GM06990 (cell line): ENCODE measurements at regions not wholly inside any gene's neighbourhood (a gene's known extent, or its start where the extent isn't known, plus 50 kb on each side); places are given as distances from the start of the nearest gene placed in this dataset.

Experiments used
- DNase-seq: peaks from one replicate; pipeline ENCODE4 v3.0.0-alpha.2; 2011; ENCODE audit not compliant: insufficient read length; ENCODE audit errors: extremely low read depth
- H3K27me3 ChIP-seq: replicated peaks from 2 replicates; pipeline ENCODE4 v1.6.0; 2011; ENCODE audit warnings: low read length; ENCODE audit not compliant: control insufficient read depth, insufficient read depth
- H3K36me3 ChIP-seq: 2 replicates; pipeline ENCODE4 v1.5.1; 2011; ENCODE audit warnings: low read length; ENCODE audit not compliant: control insufficient read depth, insufficient read depth
- H3K4me3 ChIP-seq: replicated peaks from 2 replicates; pipeline ENCODE4 v1.5.1; 2011; ENCODE audit warnings: low read depth, mild to moderate bottlenecking, control low read depth, low read length
- TF ChIP-seq, protein P1 (sequence below): IDR thresholded peaks from 2 replicates; pipeline ENCODE4 v1.5.1; 2011; ENCODE audit warnings: low read length, control low read depth, mild to moderate bottlenecking, inconsistent platforms; ENCODE audit not compliant: insufficient read depth, poor library complexity, severe bottlenecking

DNA sequence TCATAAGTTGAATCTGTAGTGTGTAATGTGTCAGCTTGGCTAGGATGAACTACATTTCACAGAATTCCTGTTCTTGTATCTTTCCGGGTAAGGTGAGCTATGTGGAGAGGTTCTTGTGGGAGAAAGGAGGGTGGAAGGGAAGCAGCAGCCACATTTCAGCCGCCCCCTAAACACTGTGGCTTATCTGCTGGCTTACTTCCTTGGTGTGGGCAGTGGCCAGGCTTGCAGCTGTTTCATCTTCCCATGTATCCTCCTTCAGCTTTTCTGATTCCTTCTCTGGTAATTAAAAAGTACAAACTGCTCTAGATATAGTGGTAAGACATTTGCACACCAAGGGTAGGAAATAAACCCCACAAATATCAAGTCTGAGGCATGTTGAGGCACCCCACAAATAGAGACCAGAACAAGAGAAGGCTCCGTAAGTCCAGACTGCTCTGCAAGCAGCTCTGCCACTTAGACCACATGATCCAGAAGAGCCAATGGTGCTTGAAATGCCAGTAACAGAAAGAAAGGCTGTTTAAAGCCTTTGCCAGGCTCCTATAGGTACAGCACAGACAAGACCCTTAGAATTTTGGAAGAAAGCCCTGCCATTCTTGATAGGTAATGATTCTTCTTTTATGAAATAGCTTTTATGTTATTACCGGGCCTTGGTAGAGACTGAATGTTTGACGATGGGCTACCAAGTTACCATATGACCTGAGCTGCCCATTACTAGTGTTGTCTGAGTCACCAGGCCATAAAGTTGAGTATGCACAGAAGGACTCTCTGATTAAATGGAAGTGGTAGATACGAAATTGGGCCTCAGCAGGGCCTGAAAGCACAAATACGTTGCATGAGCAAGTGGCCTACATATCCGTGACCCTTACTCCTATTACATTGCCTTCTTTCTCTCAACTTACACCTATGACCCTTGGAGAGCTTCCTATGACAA lies 215.0 kb upstream of the SGK1 start:
- H3K4me3 ChIP-seq: no peak overlapping the region
- TF ChIP-seq, protein P1, sequence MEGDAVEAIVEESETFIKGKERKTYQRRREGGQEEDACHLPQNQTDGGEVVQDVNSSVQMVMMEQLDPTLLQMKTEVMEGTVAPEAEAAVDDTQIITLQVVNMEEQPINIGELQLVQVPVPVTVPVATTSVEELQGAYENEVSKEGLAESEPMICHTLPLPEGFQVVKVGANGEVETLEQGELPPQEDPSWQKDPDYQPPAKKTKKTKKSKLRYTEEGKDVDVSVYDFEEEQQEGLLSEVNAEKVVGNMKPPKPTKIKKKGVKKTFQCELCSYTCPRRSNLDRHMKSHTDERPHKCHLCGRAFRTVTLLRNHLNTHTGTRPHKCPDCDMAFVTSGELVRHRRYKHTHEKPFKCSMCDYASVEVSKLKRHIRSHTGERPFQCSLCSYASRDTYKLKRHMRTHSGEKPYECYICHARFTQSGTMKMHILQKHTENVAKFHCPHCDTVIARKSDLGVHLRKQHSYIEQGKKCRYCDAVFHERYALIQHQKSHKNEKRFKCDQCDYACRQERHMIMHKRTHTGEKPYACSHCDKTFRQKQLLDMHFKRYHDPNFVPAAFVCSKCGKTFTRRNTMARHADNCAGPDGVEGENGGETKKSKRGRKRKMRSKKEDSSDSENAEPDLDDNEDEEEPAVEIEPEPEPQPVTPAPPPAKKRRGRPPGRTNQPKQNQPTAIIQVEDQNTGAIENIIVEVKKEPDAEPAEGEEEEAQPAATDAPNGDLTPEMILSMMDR: no peak
- no peak for DNase-seq
- H3K36me3 ChIP-seq: no peaks in the 10 kb centered on the region
- no peaks in the 10 kb centered on the region; the same call in 1 of the 2 replicates for H3K27me3 ChIP-seq

DNA sequence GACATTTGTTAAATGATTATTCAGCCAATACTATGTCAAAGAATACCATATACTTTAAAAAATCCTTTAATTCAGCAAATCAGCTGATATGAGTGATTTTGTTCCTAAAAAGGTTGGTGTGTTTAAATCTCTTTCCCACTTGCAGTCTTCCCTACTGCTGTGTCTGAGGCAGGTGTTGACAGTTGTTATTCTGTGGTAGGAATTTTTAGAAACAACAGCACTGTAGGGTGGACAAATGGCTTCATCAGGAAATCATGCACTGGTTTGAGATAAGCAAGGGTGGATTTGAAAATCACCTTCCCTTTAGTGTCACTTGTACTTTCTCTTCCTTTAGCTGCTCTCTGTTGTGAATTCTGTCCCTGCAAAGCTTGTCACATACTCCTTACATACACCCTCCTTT lies 213.7 kb upstream of the SGK1 start:
- no peaks in the 10 kb centered on the region; the same call in 1 of the 2 replicates for H3K27me3 ChIP-seq
- H3K4me3 ChIP-seq: no peak overlapping the region
- TF ChIP-seq, protein P1: no peak
- H3K36me3 ChIP-seq: no peaks in the 10 kb centered on the region
- no peak for DNase-seq

DNA sequence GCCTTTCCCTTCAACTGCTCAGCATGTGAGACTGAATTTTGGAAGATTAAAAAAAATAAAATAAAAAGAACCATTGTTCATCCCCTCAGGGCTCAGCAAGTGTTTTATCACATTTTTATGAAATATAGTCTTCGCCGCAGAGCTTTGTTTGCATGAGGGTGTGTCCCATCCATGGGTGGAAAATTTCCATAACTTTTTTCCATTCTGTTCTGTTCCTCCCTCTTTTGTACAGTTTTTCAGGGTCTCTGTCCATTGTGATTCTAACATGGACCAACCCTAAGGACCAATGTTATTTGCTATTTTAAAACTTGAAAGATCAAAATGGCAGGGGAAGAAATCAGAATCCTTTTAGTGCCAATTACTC lies 213.3 kb upstream of the SGK1 start:
- TF ChIP-seq, protein P1: no peak
- H3K36me3 ChIP-seq: no peaks in the 10 kb centered on the region
- H3K27me3 ChIP-seq: no peaks in the 10 kb centered on the region; the same call in 1 of the 2 replicates
- H3K4me3 ChIP-seq: no peak overlapping the region
- DNase-seq: no peak

DNA sequence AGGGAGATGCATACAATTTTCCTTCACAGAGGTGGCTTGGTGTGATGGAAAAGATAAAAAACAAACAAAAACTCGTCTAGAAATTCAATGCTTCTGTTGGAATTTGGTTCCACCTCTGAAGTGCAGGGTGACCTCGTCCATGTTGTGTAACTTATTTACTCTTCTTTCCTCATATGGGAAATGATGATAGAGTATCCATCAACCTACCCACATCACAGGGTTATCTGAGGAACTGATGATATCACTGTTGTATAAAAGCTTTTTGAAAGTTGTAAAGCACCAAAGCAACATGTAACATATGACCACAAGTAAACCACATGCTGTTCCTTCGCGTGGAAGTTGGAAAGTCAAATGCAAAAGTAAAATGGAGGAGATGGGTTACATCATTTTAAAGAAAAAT lies 212.0 kb upstream of the SGK1 start:
- DNase-seq: no peak
- TF ChIP-seq, protein P1: no peak
- H3K36me3 ChIP-seq: no peaks in the 10 kb centered on the region
- H3K27me3 ChIP-seq: no peaks in the 10 kb centered on the region; the same call in 1 of the 2 replicates
- H3K4me3 ChIP-seq: no peak overlapping the region

DNA sequence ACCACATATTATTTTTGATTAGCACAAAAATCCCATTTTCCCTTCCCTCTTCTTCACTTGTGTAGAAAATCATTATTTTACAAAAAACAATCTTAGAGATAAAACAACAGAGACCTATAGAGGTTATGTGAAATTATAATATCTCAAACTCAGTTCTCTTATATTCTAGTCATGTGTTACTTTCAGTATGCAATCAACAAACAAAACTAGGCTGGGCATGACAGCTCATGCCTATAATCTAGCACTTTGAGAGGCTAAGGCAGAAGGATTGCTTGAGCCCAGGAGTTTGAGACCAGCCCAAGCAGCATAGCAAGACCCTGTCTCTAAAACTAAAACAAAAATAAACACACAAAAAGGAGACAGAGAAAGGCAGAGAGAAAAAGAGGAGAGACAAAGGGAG lies 211.4 kb upstream of the SGK1 start:
- H3K4me3 ChIP-seq: no peak overlapping the region
- TF ChIP-seq, protein P1: no peak
- H3K36me3 ChIP-seq: no peaks in the 10 kb centered on the region
- no peak for DNase-seq
- H3K27me3 ChIP-seq: no peaks in the 10 kb centered on the region; the same call in 1 of the 2 replicates
